Choroid plexus epithelial cell (primary cell): ENCODE measurements at regions not wholly inside any gene's neighbourhood (a gene's known extent, or its start where the extent isn't known, plus 50 kb on each side); places are given as distances from the start of the nearest gene placed in this dataset.

Source experiments
- DNase-seq: peaks from one replicate; pipeline ENCODE4 v3.0.0-alpha.2; 2010; ENCODE audit warnings: low read depth
- H3K4me3 ChIP-seq: 2 replicates; pipeline ENCODE4 v1.5.1; 2011; ENCODE audit warnings: low read depth, mild to moderate bottlenecking, control low read depth, low read length, moderate library complexity
- CTCF ChIP-seq: conservative IDR thresholded peaks from 2 replicates; pipeline ENCODE4 v1.5.1; 2011; ENCODE audit warnings: low read depth, mild to moderate bottlenecking, control low read depth, inconsistent platforms, low read length, moderate library complexity

DNA sequence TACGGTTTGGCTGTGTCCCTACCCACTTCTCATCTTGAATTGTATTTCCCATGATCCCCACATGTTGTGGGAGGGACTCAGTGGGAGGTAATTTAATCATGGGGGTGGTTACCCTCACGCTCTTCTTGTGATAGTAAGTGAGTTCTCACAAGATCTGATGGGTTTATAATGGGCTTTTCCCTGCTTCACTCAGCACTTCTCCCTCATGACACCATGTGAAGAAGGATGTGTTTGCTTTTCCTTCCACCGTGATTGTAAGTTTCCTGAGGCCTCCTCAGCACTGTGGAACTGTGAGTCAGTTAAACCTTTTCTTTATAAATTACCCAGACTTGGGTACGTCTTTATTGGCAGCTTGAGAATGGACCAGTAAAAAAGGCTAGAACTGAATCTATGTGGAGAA, 750.0 kb upstream of the ID2 start:
- no peak overlapping the region for H3K4me3 ChIP-seq
- DNase-seq = no peak
- TF ChIP-seq CTCF = no peak

- DNase-seq = no peak
- no peak for TF ChIP-seq CTCF
Measured at GRCh38 chr2:7933672-7934071, 748.2 kb upstream of the ID2 start.

DNA sequence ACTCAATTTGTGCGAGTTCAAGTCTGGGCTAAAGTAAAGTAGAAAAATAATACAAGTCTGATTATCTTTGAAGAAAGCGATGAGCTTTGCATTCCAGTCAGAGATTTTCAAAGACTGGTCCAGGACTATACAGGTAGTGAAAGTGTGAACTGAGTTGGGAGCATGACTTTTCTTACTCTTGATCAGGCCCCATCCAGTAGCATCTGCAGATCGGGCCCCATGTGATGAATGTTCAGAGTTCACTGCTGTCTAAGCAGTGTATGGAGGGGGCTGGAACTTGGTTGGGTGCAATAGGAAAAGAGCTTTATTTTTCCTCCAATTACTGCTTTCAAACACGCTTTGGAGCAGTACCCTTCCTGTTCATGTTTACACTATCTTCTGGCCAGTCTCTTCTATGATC, 747.4 kb upstream of the ID2 start:
- DNase-seq = no peak
- no peak for TF ChIP-seq CTCF
- no peak overlapping the region for H3K4me3 ChIP-seq

More at GRCh38 chr2:7933672-7934071, 748.2 kb upstream of the ID2 start:
- H3K4me3 ChIP-seq = no peak overlapping the region

DNA sequence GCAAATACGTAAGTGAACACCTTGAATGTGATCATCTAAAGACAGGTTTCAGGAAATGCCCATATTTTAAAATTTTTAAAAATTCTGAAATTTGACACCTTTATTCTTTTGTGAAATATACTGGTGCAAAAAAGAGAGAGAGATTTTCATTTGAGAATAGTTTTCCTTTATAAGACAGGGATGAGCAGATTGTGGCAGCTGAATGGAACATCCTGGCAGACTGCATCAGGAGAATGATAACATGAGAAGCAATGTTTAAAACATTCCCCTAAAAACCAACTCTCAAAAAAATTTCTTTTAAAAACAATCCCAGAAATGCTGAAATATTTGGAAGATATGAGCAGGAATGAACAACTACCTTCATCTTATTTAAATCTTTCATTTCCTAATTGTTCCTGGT, 744.8 kb upstream of the ID2 start:
- no peak for DNase-seq
- no peak for TF ChIP-seq CTCF

DNA sequence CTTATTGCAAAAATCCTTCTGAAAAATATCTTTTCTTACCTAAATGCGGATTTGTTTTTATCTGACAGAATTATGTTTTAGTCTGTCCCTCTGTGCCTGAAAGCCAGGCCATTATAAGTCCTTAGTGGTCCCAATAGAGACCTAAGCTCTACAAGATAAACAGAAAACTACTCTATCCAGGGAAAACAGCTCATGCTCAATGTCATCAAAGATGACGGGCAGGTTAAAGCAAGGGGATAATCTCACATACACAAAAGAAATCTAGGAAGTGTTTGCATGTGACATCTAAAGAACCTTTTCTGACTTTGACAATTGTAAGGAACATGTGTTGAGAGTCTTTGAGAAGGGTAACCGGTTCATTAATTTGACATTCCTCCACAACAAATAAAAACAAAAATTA, 741.1 kb upstream of the ID2 start:
- DNase-seq = no peak
- no peak overlapping the region for H3K4me3 ChIP-seq
- TF ChIP-seq CTCF = no peak

More for the DNA sequence above, 744.8 kb upstream of the ID2 start:
- H3K4me3 ChIP-seq = no peak overlapping the region

- no peak for DNase-seq
- H3K4me3 ChIP-seq = no peak overlapping the region
- no peak for TF ChIP-seq CTCF
Measured at GRCh38 chr2:7943446-7943845, 738.4 kb upstream of the ID2 start.

DNA sequence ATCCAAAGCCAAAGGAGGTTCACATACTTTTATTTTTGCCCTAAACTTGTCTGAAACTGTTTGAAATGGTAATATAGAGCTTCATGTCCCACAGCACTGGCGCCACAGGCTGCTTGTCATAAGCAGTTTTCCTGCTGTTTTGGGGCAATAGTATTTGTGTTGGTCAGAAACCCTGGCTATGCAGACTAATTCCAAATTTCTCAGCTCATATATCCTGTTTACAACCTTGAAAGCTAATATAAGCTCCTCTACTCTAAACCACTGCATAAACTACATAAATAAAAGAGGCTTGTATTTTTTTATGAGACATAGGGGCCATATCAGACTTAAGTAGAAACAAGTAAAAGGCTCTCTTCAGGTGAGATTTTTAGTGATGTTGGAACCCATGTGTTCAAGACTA, 736.8 kb upstream of the ID2 start:
- no peak overlapping the region for H3K4me3 ChIP-seq
- TF ChIP-seq CTCF = no peak
- DNase-seq = no peak
